Stimulated activated naive CD8-positive, alpha-beta T cell treated with anti-CD3 and anti-CD28 coated beads, Interleukin-15, amount 100 ng/mL, for 72 hours (primary cell): ENCODE measurements at regions not wholly inside any gene's neighbourhood (a gene's known extent, or its start where the extent isn't known, plus 50 kb on each side); places are given as distances from the start of the nearest gene placed in this dataset.

Source experiments
- ATAC-seq: fragments of 150-1000 bp; cut with Tn5 transposase; 2 replicates; pipeline ENCODE4 v1.10.0; 2021; ENCODE audit warnings: mild to moderate bottlenecking, moderate library complexity
- DNase-seq, 2 donors: peaks; one replicate each; pipeline ENCODE4 v3.0.0; 2021 to 2022
- H3K27ac Mint-ChIP-seq, 2 donors: one replicate each; pipeline ENCODE4 v1.8.0; 2022; ENCODE audit warnings: mild to moderate bottlenecking in 2 of 2, mixed read lengths in 2 of 2, moderate library complexity in 2 of 2
- H3K27me3 Mint-ChIP-seq: one replicate; pipeline ENCODE4 v1.8.0; 2022; ENCODE audit warnings: mixed read lengths
- H3K4me1 Mint-ChIP-seq: one replicate; pipeline ENCODE4 v1.8.0; 2022; ENCODE audit warnings: mild to moderate bottlenecking, mixed read lengths
- H3K4me3 Mint-ChIP-seq, 2 donors: one replicate each; pipeline ENCODE4 v1.8.0; 2022; ENCODE audit warnings: mild to moderate bottlenecking in 2 of 2, mixed read lengths in 2 of 2, moderate library complexity in 1 of 2
- H3K9me3 Mint-ChIP-seq, 2 donors: one replicate each; pipeline ENCODE4 v1.8.0; 2022; ENCODE audit warnings: mixed read lengths in 2 of 2

- DNase-seq (no peak), ATAC-seq (no peak)
- Mint-ChIP-seq H3K4me1 (no peaks in the 10 kb centered on the region), H3K27me3 (peaks cover 15% of the 10 kb centered on the region), H3K4me3 (no peak overlapping the region), H3K27ac (no peak overlapping the region), H3K9me3 (peaks cover 0 to 7% of the 10 kb centered on the region in 2 donors)
Measured at GRCh38 chr2:205937211-205937610, 148.8 kb downstream of the INO80D start.

GRCh38 chr2:205936446-205936845 is 149.5 kb downstream of the INO80D start:
- Mint-ChIP-seq H3K27ac (no peak overlapping the region), H3K4me3 (no peak overlapping the region), H3K4me1 (no peaks in the 10 kb centered on the region), H3K9me3 (peaks cover 0 to 5% of the 10 kb centered on the region in 2 donors), H3K27me3 (peaks cover 15% of the 10 kb centered on the region)
- ATAC-seq (no peak), DNase-seq (no peak)

GRCh38 chr2:205934443-205934842 is 151.5 kb downstream of the INO80D start:
- H3K9me3 Mint-ChIP-seq, result no peaks in the 10 kb centered on the region
- no peaks in the 10 kb centered on the region for H3K4me1 Mint-ChIP-seq
- no peak overlapping the region for H3K27ac Mint-ChIP-seq
- no peak for DNase-seq
- H3K27me3 Mint-ChIP-seq, result peaks cover 31% of the 10 kb centered on the region
- H3K4me3 Mint-ChIP-seq, result no peak overlapping the region
- no peak for ATAC-seq

- no peak for DNase-seq
- Mint-ChIP-seq H3K9me3 (no peaks in the 10 kb centered on the region), H3K4me3 (no peak overlapping the region), H3K4me1 (no peaks in the 10 kb centered on the region), H3K27me3 (peaks cover 32% of the 10 kb centered on the region), H3K27ac (no peak overlapping the region)
- ATAC-seq, result no peak
Measured at GRCh38 chr2:205932861-205933260, 153.1 kb downstream of the INO80D start.

GRCh38 chr2:205931388-205931787 is 154.6 kb downstream of the INO80D start:
- peaks cover 46% of the 10 kb centered on the region for H3K27me3 Mint-ChIP-seq
- H3K4me3 Mint-ChIP-seq, result no peak overlapping the region
- H3K4me1 Mint-ChIP-seq, result peaks cover under 1% of the 10 kb centered on the region
- DNase-seq (no peak), ATAC-seq (no peak)
- H3K27ac Mint-ChIP-seq, result no peak overlapping the region
- no peaks in the 10 kb centered on the region for H3K9me3 Mint-ChIP-seq

GRCh38 chr2:205930209-205930608 is 155.8 kb downstream of the INO80D start:
- peaks cover 58% of the 10 kb centered on the region for H3K27me3 Mint-ChIP-seq
- ATAC-seq (no peak), DNase-seq (no peak)
- no peaks in the 10 kb centered on the region for H3K9me3 Mint-ChIP-seq
- H3K4me3 Mint-ChIP-seq, result no peak overlapping the region
- peaks cover 12% of the 10 kb centered on the region for H3K4me1 Mint-ChIP-seq
- no peak overlapping the region for H3K27ac Mint-ChIP-seq

- DNase-seq (no peak), ATAC-seq (no peak)
- Mint-ChIP-seq H3K9me3 (no peaks in the 10 kb centered on the region), H3K27me3 (peaks cover 66% of the 10 kb centered on the region), H3K4me3 (no peak overlapping the region), H3K27ac (no peak overlapping the region), H3K4me1 (peaks cover 14% of the 10 kb centered on the region)
Measured at GRCh38 chr2:205929246-205929942, 156.6 kb downstream of the INO80D start.

GRCh38 chr2:205925373-205926337 is 160.3 kb downstream of the INO80D start:
- H3K27me3 Mint-ChIP-seq, result peaks cover 75% of the 10 kb centered on the region
- H3K9me3 Mint-ChIP-seq, result no peaks in the 10 kb centered on the region
- H3K27ac Mint-ChIP-seq, result no peak overlapping the region
- H3K4me1 Mint-ChIP-seq, result peaks cover 14% of the 10 kb centered on the region
- DNase-seq (peak; percentile 74), ATAC-seq (peak; percentile 92)
- H3K4me3 Mint-ChIP-seq, result peak overlapping the region in 1 of 2 donors; percentile 40

- Mint-ChIP-seq H3K4me1 (peaks cover 14% of the 10 kb centered on the region), H3K4me3 (no peak overlapping the region), H3K27me3 (peaks cover 66% of the 10 kb centered on the region), H3K27ac (peak overlapping the region in 1 of 2 donors; percentile 70), H3K9me3 (no peaks in the 10 kb centered on the region)
- no peak for DNase-seq
- no peak for ATAC-seq
Measured at GRCh38 chr2:205924676-205925075, 161.3 kb downstream of the INO80D start.

GRCh38 chr2:205915130-205915524 is 170.8 kb downstream of the INO80D start:
- DNase-seq, result no peak
- Mint-ChIP-seq H3K9me3 (no peaks in the 10 kb centered on the region), H3K4me1 (no peaks in the 10 kb centered on the region), H3K27ac (no peak overlapping the region), H3K4me3 (no peak overlapping the region), H3K27me3 (peaks cover 27% of the 10 kb centered on the region)
- ATAC-seq, result no peak

GRCh38 chr2:205914213-205915129 is 171.5 kb downstream of the INO80D start:
- no peak overlapping the region for H3K4me3 Mint-ChIP-seq
- DNase-seq, result no peak
- H3K4me1 Mint-ChIP-seq, result no peaks in the 10 kb centered on the region
- H3K27me3 Mint-ChIP-seq, result peaks cover 34% of the 10 kb centered on the region
- H3K9me3 Mint-ChIP-seq, result no peaks in the 10 kb centered on the region
- ATAC-seq, result no peak
- no peak overlapping the region for H3K27ac Mint-ChIP-seq

- H3K27ac Mint-ChIP-seq, result no peak overlapping the region
- H3K9me3 Mint-ChIP-seq, result no peaks in the 10 kb centered on the region
- no peak overlapping the region for H3K4me3 Mint-ChIP-seq
- H3K27me3 Mint-ChIP-seq, result peaks cover 33% of the 10 kb centered on the region
- no peaks in the 10 kb centered on the region for H3K4me1 Mint-ChIP-seq
- no peak for ATAC-seq
- DNase-seq, result no peak
Measured at GRCh38 chr2:205913668-205914067, 172.3 kb downstream of the INO80D start.

GRCh38 chr2:205911306-205911705 is 174.7 kb downstream of the INO80D start:
- H3K4me3 Mint-ChIP-seq, result no peak overlapping the region
- DNase-seq, result no peak
- H3K9me3 Mint-ChIP-seq, result no peaks in the 10 kb centered on the region
- H3K27ac Mint-ChIP-seq, result no peak overlapping the region
- H3K27me3 Mint-ChIP-seq, result peaks cover 42% of the 10 kb centered on the region
- ATAC-seq, result no peak
- H3K4me1 Mint-ChIP-seq, result no peaks in the 10 kb centered on the region

- H3K4me1 Mint-ChIP-seq, result no peaks in the 10 kb centered on the region
- no peak overlapping the region for H3K27ac Mint-ChIP-seq
Measured at GRCh38 chr2:205909184-205909572, 176.8 kb downstream of the INO80D start.

More at GRCh38 chr2:205909184-205909572, 176.8 kb downstream of the INO80D start:
- DNase-seq, result no peak
- H3K27me3 Mint-ChIP-seq, result peaks cover 38% of the 10 kb centered on the region
- ATAC-seq, result no peak
- H3K9me3 Mint-ChIP-seq, result no peaks in the 10 kb centered on the region
- H3K4me3 Mint-ChIP-seq, result no peak overlapping the region
